ENCODE measurements at regions not wholly inside any gene's neighbourhood (a gene's known extent, or its start where the extent isn't known, plus 50 kb on each side); places are given as distances from the start of the nearest gene placed in this dataset.

DNA sequence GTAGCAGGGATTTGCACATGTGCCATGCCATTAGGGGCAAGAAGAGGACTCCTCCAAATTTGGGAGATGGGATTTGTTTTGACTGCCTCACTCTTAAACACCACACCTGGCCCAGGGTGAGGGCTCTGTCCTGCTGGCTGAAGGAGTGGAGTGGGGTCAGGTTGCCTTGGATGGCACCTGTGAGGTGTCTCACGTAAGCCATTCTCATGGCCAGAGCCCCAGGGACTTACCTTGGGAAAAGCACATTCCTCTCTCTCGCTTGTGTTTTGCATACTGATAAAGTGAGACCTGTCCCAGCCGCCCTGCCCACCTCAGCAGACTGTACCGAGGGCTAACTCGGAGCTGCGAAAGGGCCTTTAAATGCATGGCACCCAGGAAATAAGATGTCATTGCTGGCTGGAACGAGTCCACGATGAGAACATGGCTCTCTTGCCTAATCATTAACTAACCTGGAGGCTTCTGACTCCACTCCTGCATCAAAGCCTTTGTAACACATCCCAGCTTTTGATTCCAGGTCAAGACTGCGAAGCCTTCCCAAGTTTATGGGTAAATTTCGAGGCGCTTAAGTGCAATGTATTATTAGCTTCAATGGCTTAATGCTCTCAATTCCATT, 184.0 kb upstream of the RNF32 start:
- Histone ChIP-seq H3K9me3 (ENCODE audit: control insufficient read depth, low read depth, low read length) (no peaks in the 10 kb centered on the region), H3K4me3 (ENCODE audit: low read length) (no peak overlapping the region), H3K36me3 (ENCODE audit: control insufficient read depth, insufficient read depth, low read length) (no peaks in the 10 kb centered on the region), H3K4me1 (ENCODE audit: control insufficient read depth, insufficient read depth, low read length) (peaks cover 2% of the 10 kb centered on the region), H3K27me3 (ENCODE audit: control insufficient read depth, insufficient read depth, low read length) (no peaks in the 10 kb centered on the region), H3K27ac (ENCODE audit: low read length) (no peak overlapping the region)
- peak in 1 of 2 donors; percentile 49 for DNase-seq
- WGBS (ENCODE audit: insufficient coverage, low lambda C conversion rate) = no CpG with 5 or more reads among the region's 11 CpGs

DNA sequence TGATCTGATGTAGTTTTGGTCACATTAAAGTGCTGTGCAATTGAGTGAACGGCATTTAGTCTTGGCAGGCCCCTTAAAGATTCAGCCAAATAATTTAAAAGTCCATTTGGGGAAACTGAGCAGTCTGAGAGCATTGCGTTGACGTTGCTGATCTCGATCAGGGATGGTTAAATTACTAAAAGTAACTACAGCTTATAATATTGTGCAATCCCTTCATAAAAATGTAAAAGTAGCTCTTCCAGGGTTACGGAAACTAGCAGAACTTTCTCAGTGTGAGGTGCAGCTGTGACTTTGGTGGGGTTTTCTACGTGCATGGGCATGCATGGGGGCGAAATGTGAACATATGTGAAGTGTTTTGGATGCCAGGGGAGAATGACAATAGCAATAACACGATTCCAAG, 184.5 kb upstream of the RNF32 start:
- 94% methylated on average over 5 of the region's 8 CpGs for WGBS (ENCODE audit: insufficient coverage, low lambda C conversion rate)

DNA sequence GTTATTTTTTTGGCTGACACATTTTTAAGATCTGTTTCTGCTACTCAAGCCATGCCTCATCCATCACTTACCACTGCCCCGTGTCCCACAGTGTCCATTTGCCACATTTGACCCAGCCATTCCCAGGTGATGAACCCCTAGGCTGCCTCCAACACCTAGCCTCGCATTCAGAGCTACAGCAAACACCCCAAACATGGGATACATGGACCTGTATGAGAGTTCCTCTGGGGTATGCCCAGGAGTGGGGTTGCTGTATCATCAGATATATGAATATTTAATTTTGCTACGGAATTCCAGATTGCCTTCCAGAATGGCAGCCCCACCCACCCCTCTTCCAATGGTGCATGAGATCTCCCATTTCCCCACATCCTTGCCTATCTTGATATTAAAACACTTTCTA, 190.1 kb upstream of the RNF32 start:
- Histone ChIP-seq H3K4me1 (ENCODE audit: control insufficient read depth, insufficient read depth, low read length) (no peaks in the 10 kb centered on the region), H3K27me3 (ENCODE audit: control insufficient read depth, insufficient read depth, low read length) (no peaks in the 10 kb centered on the region), H3K27ac (ENCODE audit: low read length) (no peak overlapping the region), H3K36me3 (ENCODE audit: control insufficient read depth, insufficient read depth, low read length) (no peaks in the 10 kb centered on the region), H3K9me3 (ENCODE audit: control insufficient read depth, low read depth, low read length) (peaks cover 6% of the 10 kb centered on the region), H3K4me3 (ENCODE audit: low read length) (no peak overlapping the region)
- no CpG with 5 or more reads among the region's 3 CpGs for WGBS (ENCODE audit: insufficient coverage, low lambda C conversion rate)
- DNase-seq = no peak

More for the DNA sequence above, 184.5 kb upstream of the RNF32 start:
- Histone ChIP-seq H3K27me3 (ENCODE audit: control insufficient read depth, insufficient read depth, low read length) (no peaks in the 10 kb centered on the region), H3K4me3 (ENCODE audit: low read length) (no peak overlapping the region), H3K27ac (ENCODE audit: low read length) (no peak overlapping the region), H3K36me3 (ENCODE audit: control insufficient read depth, insufficient read depth, low read length) (no peaks in the 10 kb centered on the region), H3K4me1 (ENCODE audit: control insufficient read depth, insufficient read depth, low read length) (peaks cover 2% of the 10 kb centered on the region), H3K9me3 (ENCODE audit: control insufficient read depth, low read depth, low read length) (no peaks in the 10 kb centered on the region)
- DNase-seq = no peak

DNA sequence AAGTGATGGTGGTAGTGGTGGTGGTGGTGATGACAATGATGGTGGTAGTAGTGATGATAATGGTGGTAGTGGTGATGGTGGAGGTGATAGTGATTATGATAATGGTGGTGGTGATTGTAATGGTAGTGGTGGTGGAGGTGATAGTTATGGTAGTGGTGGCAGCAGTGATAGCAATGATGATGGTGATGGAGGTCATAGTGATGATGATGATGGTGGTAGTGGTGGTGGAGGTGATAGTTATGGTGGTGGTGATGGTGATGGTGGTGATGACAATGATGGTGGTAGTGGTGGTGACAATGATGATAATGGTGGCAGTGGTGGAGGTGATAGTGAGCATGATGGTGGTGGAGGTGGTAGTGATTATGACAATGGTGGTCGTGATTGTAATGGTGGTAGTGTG, 191.7 kb upstream of the RNF32 start:
- H3K36me3 ChIP-seq (ENCODE audit: control insufficient read depth, insufficient read depth, low read length) = no peaks in the 10 kb centered on the region
- 100% methylated on average over 1 of the region's 1 CpG for whole genome bisulfite sequencing (ENCODE audit: insufficient coverage, low lambda C conversion rate)
- H3K4me1 ChIP-seq (ENCODE audit: control insufficient read depth, insufficient read depth, low read length) = no peaks in the 10 kb centered on the region
- no peak overlapping the region for H3K4me3 ChIP-seq (ENCODE audit: low read length)
- H3K27me3 ChIP-seq (ENCODE audit: control insufficient read depth, insufficient read depth, low read length) = no peaks in the 10 kb centered on the region
- H3K9me3 ChIP-seq (ENCODE audit: control insufficient read depth, low read depth, low read length) = peaks cover 6% of the 10 kb centered on the region
- DNase-seq = no peak
- H3K27ac ChIP-seq (ENCODE audit: low read length) = no peak overlapping the region

DNA sequence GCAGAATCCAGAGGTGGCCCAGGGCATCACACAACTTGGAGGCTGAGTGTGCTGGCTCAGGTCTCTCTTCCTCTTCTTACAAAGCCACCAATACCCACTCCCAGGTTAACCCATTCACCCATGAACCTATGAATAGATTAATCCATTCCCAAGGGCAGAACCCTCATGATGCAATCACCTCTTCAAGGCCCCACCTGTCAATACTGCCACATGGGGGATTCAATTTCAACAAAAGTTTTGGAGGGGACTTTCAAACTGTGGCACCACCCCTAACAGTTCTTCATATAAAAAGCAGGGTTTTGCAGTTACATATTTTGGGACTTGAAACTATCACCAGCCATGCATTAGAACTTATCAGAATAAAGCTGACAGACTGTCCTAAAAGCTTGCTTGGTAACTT, 193.6 kb upstream of the RNF32 start:
- H3K27me3 ChIP-seq (ENCODE audit: control insufficient read depth, insufficient read depth, low read length) = no peaks in the 10 kb centered on the region
- H3K9me3 ChIP-seq (ENCODE audit: control insufficient read depth, low read depth, low read length) = peaks cover 6% of the 10 kb centered on the region
- no peak overlapping the region for H3K4me3 ChIP-seq (ENCODE audit: low read length)
- no peaks in the 10 kb centered on the region for H3K36me3 ChIP-seq (ENCODE audit: control insufficient read depth, insufficient read depth, low read length)
- H3K4me1 ChIP-seq (ENCODE audit: control insufficient read depth, insufficient read depth, low read length) = no peaks in the 10 kb centered on the region
- H3K27ac ChIP-seq (ENCODE audit: low read length) = no peak overlapping the region
- DNase-seq = no peak

DNA sequence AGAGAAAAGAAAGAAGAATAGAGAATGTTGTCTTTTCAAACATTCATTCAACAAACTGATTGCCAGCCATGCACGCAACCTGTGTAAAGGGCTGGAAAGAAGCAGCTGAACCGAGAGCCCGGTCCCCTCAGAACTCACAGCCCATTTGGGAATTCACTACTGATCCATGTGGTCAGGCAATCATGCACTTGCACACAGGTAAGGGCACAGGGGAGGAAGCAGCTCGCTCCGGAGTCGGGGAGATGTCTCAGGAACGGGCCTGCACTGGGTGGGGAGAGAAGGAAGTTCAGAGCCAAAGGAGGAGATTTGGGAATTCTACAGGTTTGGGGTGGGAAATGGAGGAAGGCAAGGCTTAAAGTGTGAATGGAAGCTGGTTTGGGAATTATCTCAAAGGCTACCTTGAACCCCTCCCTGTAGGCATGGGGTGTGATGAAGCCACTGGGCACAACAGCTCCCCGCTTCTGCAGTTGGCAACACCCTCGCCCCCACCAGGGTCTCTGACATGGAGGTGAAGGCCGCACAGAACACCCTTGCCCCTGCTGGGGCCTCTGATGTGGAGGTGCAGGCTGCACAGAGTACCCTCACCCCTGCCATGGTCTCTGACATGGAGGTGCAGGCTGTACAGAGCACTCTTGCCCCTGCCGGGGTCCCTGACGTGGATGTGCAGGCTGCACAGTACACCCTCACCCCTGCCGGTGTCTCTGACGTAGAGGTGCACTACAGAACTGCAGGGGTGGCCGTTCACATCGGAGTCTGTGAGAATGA, 194.4 kb upstream of the RNF32 start:
- peaks cover 6% of the 10 kb centered on the region for H3K9me3 ChIP-seq (ENCODE audit: control insufficient read depth, low read depth, low read length)
- no peak for DNase-seq
- no peaks in the 10 kb centered on the region for H3K36me3 ChIP-seq (ENCODE audit: control insufficient read depth, insufficient read depth, low read length)
- 100% methylated on average over 4 of the region's 16 CpGs for WGBS (ENCODE audit: insufficient coverage, low lambda C conversion rate)
- H3K27ac ChIP-seq (ENCODE audit: low read length) = no peak overlapping the region
- no peaks in the 10 kb centered on the region for H3K27me3 ChIP-seq (ENCODE audit: control insufficient read depth, insufficient read depth, low read length)
- H3K4me3 ChIP-seq (ENCODE audit: low read length) = no peak overlapping the region
- no peaks in the 10 kb centered on the region for H3K4me1 ChIP-seq (ENCODE audit: control insufficient read depth, insufficient read depth, low read length)

DNA sequence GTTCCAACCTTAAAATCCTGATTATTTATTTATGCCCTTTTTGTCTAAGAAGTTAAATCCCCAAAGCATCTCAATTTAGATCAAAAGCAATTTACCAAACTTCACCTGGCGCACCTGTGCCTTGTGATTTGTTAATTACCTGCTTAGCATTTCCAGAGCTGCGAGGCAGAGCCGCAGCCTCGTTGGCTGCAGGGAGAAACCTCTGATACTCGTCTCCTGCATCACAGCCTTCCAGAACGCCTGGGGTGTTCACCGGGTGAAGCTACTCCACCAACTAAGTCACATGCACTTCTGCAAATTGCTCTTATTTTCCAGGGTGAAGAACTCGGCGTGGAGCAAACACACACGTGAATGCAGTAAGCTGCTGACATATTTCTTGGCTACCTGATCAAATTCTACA, 198.1 kb upstream of the RNF32 start:
- no peak overlapping the region for H3K4me3 ChIP-seq (ENCODE audit: low read length)
- H3K36me3 ChIP-seq (ENCODE audit: control insufficient read depth, insufficient read depth, low read length) = no peaks in the 10 kb centered on the region
- DNase-seq = no peak
- no peaks in the 10 kb centered on the region for H3K9me3 ChIP-seq (ENCODE audit: control insufficient read depth, low read depth, low read length)
- 60% methylated on average over 1 of the region's 10 CpGs for WGBS (ENCODE audit: insufficient coverage, low lambda C conversion rate)
- H3K27me3 ChIP-seq (ENCODE audit: control insufficient read depth, insufficient read depth, low read length) = no peaks in the 10 kb centered on the region
- no peaks in the 10 kb centered on the region for H3K4me1 ChIP-seq (ENCODE audit: control insufficient read depth, insufficient read depth, low read length)
- no peak overlapping the region for H3K27ac ChIP-seq (ENCODE audit: low read length)

DNA sequence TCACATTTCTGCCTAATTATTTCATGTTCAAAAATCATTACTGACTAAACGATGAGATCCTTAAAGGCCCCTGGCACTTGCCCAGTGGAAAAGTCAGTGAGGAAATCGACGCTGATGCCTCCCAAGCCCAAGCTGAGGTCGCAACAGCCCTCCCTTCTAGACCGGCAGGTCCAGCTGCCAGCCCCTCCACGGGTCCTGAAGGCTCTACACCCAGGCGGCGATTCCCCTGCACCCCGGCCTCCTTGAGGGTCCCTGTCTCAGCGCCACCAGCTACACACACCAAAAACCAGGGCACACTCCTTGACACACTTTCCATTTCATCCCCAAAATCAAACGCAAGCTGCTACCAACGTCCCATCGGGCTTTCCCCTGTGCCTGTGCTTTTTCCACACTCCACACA, 200.1 kb upstream of the RNF32 start:
- DNase-seq = no peak
- H3K27me3 ChIP-seq (ENCODE audit: control insufficient read depth, insufficient read depth, low read length) = no peaks in the 10 kb centered on the region
- H3K36me3 ChIP-seq (ENCODE audit: control insufficient read depth, insufficient read depth, low read length) = no peaks in the 10 kb centered on the region
- H3K4me1 ChIP-seq (ENCODE audit: control insufficient read depth, insufficient read depth, low read length) = no peaks in the 10 kb centered on the region
- no peak overlapping the region for H3K4me3 ChIP-seq (ENCODE audit: low read length)
- 95% methylated on average over 4 of the region's 13 CpGs for WGBS (ENCODE audit: insufficient coverage, low lambda C conversion rate)
- H3K27ac ChIP-seq (ENCODE audit: low read length) = no peak overlapping the region
- H3K9me3 ChIP-seq (ENCODE audit: control insufficient read depth, low read depth, low read length) = no peaks in the 10 kb centered on the region

DNA sequence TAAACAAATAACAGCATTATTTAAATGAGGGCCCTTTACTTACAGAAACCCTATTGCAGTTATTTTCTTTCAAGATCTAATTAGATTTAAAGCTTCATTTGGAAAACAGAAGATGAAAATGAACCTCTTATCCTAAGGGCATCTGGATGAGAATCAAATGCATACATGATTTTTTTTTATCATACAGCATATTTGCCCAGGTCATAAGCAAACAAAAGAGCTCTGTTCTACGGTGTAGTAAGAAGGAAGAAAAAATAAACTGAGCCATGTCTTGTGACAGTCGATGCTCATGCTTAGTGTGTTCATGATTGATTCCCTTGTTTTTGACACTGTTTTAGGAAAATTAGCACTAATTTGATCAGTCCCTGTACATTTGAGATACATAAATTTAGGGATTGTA, 202.6 kb upstream of the RNF32 start:
- Histone ChIP-seq H3K27me3 (ENCODE audit: control insufficient read depth, insufficient read depth, low read length) (no peaks in the 10 kb centered on the region), H3K27ac (ENCODE audit: low read length) (no peak overlapping the region), H3K36me3 (ENCODE audit: control insufficient read depth, insufficient read depth, low read length) (no peaks in the 10 kb centered on the region), H3K9me3 (ENCODE audit: control insufficient read depth, low read depth, low read length) (no peaks in the 10 kb centered on the region), H3K4me3 (ENCODE audit: low read length) (no peak overlapping the region), H3K4me1 (ENCODE audit: control insufficient read depth, insufficient read depth, low read length) (no peaks in the 10 kb centered on the region)
- WGBS (ENCODE audit: insufficient coverage, low lambda C conversion rate) = no CpG with 5 or more reads among the region's 2 CpGs
- DNase-seq = no peak

DNA sequence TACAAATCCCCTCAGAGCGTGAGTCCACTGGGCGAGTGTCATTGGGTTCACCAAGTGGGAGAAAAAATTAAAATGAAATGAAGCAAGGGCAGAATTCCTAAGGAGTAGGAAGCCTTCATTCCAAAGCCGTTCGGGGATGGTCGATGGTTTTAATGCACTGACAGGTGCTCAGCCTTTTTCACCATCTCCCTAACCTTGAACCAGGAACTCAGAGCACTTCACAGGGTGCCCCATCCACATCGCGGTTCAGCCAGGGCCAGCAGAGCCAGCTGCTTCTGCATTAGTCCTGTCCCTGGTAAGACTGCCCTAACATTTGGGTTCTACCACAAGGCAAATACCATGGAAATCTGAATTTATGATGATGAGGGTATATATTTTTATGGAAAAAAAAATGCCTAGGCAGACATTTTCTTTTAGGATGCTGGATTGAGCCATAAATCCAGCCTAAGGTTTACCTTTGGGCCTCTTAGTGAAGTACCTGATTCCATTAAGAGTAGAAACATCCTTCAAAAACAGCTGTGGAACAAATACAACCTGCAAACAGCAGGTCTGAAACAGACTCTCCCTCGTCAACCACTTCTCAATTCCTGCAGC, 203.5 kb upstream of the RNF32 start:
- H3K9me3 ChIP-seq (ENCODE audit: control insufficient read depth, low read depth, low read length) = no peaks in the 10 kb centered on the region
- no peaks in the 10 kb centered on the region for H3K27me3 ChIP-seq (ENCODE audit: control insufficient read depth, insufficient read depth, low read length)
- no peak for DNase-seq
- no peaks in the 10 kb centered on the region for H3K4me1 ChIP-seq (ENCODE audit: control insufficient read depth, insufficient read depth, low read length)
- H3K27ac ChIP-seq (ENCODE audit: low read length) = no peak overlapping the region
- H3K4me3 ChIP-seq (ENCODE audit: low read length) = no peak overlapping the region
- no peaks in the 10 kb centered on the region for H3K36me3 ChIP-seq (ENCODE audit: control insufficient read depth, insufficient read depth, low read length)
- WGBS (ENCODE audit: insufficient coverage, low lambda C conversion rate) = no CpG with 5 or more reads among the region's 8 CpGs
